Lung (tissue), 11 donors: ENCODE measurements at regions not wholly inside any gene's neighbourhood (a gene's known extent, or its start where the extent isn't known, plus 50 kb on each side); places are given as distances from the start of the nearest gene placed in this dataset.

Source experiments
- ATAC-seq: fragments of 200-7000 bp; cut with Tn5 transposase; one replicate; pipeline ENCODE4 v1.9.1; 2020; ENCODE audit warnings: moderate number of reproducible peaks; ENCODE audit not compliant: insufficient read depth, low FRiP score
- DNase-seq, 3 donors: peaks; one replicate each; pipeline ENCODE4 v3.0.0-alpha.2; 2013 to 2017
- H3K27ac ChIP-seq, 2 donors: one replicate each; pipeline ENCODE4 v1.5.1; 2013; ENCODE audit warnings: mild to moderate bottlenecking in 2 of 2, moderate library complexity in 2 of 2, control low read depth in 1 of 2, inconsistent platforms in 1 of 2, low read depth in 1 of 2, low read length in 1 of 2
- H3K27me3 ChIP-seq, 3 donors: one replicate each; pipeline ENCODE4 v1.5.1; 2013; ENCODE audit warnings: low read length in 2 of 3; ENCODE audit not compliant: control insufficient read depth in 3 of 3, insufficient read depth in 3 of 3
- H3K36me3 ChIP-seq, 4 donors: one replicate each; pipeline ENCODE4 v1.5.1; 2013; ENCODE audit warnings: low read length in 4 of 4, mild to moderate bottlenecking in 1 of 4, moderate library complexity in 1 of 4; ENCODE audit not compliant: control insufficient read depth in 4 of 4, insufficient read depth in 4 of 4
- H3K4me1 ChIP-seq, 5 donors: one replicate each; pipeline ENCODE4 v1.5.1; 2013; ENCODE audit warnings: low read length in 5 of 5, mild to moderate bottlenecking in 2 of 5, moderate library complexity in 1 of 5; ENCODE audit not compliant: control insufficient read depth in 5 of 5, insufficient read depth in 5 of 5
- H3K4me3 ChIP-seq: one replicate; pipeline ENCODE4 v1.5.1; 2013; ENCODE audit warnings: mild to moderate bottlenecking, control low read depth, moderate library complexity
- H3K9ac ChIP-seq, 2 donors: one replicate each; pipeline ENCODE4 v1.5.1; 2013; ENCODE audit warnings: low read length in 2 of 2, control low read depth in 1 of 2; ENCODE audit not compliant: insufficient read depth in 1 of 2
- H3K9me3 ChIP-seq, 4 donors: one replicate each; pipeline ENCODE4 v1.5.1; 2013; ENCODE audit warnings: low read length in 3 of 4, mild to moderate bottlenecking in 1 of 4, moderate library complexity in 1 of 4; ENCODE audit not compliant: control insufficient read depth in 4 of 4, insufficient read depth in 3 of 4
- CTCF ChIP-seq: IDR thresholded peaks from 2 replicates; pipeline ENCODE4 v1.5.1; 2012; ENCODE audit warnings: mild to moderate bottlenecking; ENCODE audit errors: control extremely low read depth, extremely low read depth
- WGBS, 2 donors: extraction: QIAGEN DNeasy Blood & Tissue Kit; methylation state at CpG; one replicate each; pipeline ENCODE4 v1.1.7; 2013; 5-methylcytosine and 5-hydroxymethylcytosine counted together
- donor health status: control.
- donor health status: control.
- donor health status: Bipolar disorder and iron deficiency.
- donor health status: healthy.
- donor health status: DM: yes; HTN: yes; CAD: no.

- Histone ChIP-seq H3K4me1 (peaks cover 0 to 3% (median 0%) of the 10 kb centered on the region in 5 donors), H3K36me3 (no peaks in the 10 kb centered on the region), H3K27me3 (no peaks in the 10 kb centered on the region), H3K4me3 (no peak overlapping the region), H3K9ac (no peak overlapping the region), H3K9me3 (peaks cover 0 to 4% (median 0%) of the 10 kb centered on the region in 4 donors), H3K27ac (no peak overlapping the region)
- no peak for TF ChIP-seq CTCF
- DNase-seq (no peak), ATAC-seq (no peak)
- WGBS, 2 donors: 87 to 95% methylated on average over 10 of the region's 10 CpGs
Measured at GRCh38 chr9:91126761-91127445, 234.8 kb downstream of the AUH start.

GRCh38 chr9:91127653-91128052 lies 234.1 kb downstream of the AUH start:
- Histone ChIP-seq H3K27ac (no peak overlapping the region), H3K36me3 (no peaks in the 10 kb centered on the region), H3K4me3 (no peak overlapping the region), H3K9ac (no peak overlapping the region), H3K9me3 (peaks cover 0 to 4% (median 0%) of the 10 kb centered on the region in 4 donors), H3K27me3 (no peaks in the 10 kb centered on the region), H3K4me1 (peaks cover 0 to 3% (median 0%) of the 10 kb centered on the region in 5 donors)
- no peak for TF ChIP-seq CTCF
- no peak for DNase-seq
- no peak for ATAC-seq
- WGBS, 2 donors: 37 to 92% methylated on average over 1 of the region's 1 CpG

DNA sequence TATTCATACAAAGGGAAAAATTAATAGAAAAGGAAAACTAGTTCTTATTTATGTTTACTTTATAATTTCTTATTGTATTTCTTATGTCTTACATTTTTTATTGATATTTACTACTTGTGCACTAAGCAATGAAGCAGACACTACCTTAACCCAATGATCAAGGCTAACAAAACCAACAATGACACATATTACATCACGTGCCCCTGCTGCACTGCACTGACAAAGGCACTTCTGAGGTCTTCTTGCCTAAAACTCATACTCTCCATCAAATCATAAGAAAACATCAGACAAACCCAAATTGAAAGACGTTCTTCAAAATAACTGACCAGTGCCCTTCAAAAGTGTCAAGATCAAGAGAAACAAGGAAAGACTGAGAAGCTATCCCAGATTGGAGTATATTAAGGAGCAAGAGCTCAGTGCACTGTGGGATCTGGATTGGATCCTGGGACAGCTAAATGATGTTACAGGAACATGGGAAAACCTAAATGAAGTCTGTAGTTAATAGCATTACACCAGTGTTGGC lies 230.9 kb downstream of the AUH start:
- peaks cover 0 to 4% (median 0%) of the 10 kb centered on the region in 4 donors for H3K9me3 ChIP-seq
- 86 to 94% methylated on average over 2 of the region's 2 CpGs for whole genome bisulfite sequencing, 2 donors
- no peak for TF ChIP-seq CTCF
- no peaks in the 10 kb centered on the region for H3K27me3 ChIP-seq
- no peak overlapping the region for H3K4me3 ChIP-seq
- H3K9ac ChIP-seq: no peak overlapping the region
- no peak for ATAC-seq
- H3K4me1 ChIP-seq: peaks cover 0 to 3% (median 0%) of the 10 kb centered on the region in 5 donors
- no peak for DNase-seq
- no peaks in the 10 kb centered on the region for H3K36me3 ChIP-seq
- no peak overlapping the region for H3K27ac ChIP-seq
